Liver (tissue), 3 donors: ENCODE measurements at regions not wholly inside any gene's neighbourhood (a gene's known extent, or its start where the extent isn't known, plus 50 kb on each side); places are given as distances from the start of the nearest gene placed in this dataset.

ENCODE experiments used
- ATF3 ChIP-seq: IDR thresholded peaks from 2 replicates; pipeline ENCODE4 v1.6.1; 2016; ENCODE audit warnings: antibody characterized with exemption
- CTCF ChIP-seq: fragments of 150-350 bp; IDR thresholded peaks from 2 replicates; pipeline ENCODE4 v1.5.1; 2017; ENCODE audit warnings: improper control_type of control experiment, low read depth, low read length; ENCODE audit not compliant: missing input control
- EGR1 ChIP-seq, 2 donors: IDR thresholded peaks; 2 replicates each; pipeline ENCODE4 v1.6.1; 2016 to 2018; ENCODE audit warnings: antibody characterized with exemption in 2 of 2, low read depth in 2 of 2
- FOXA1 ChIP-seq: IDR thresholded peaks from 2 replicates; pipeline ENCODE4 v1.6.1; 2016; ENCODE audit warnings: antibody characterized with exemption
- RAD21 ChIP-seq, 2 donors: IDR thresholded peaks; 2 replicates each; pipeline ENCODE4 v1.6.1; 2016; ENCODE audit warnings: antibody characterized with exemption in 2 of 2, mild to moderate bottlenecking in 2 of 2
- SP1 ChIP-seq: IDR thresholded peaks from 2 replicates; pipeline ENCODE4 v1.6.1; 2018; ENCODE audit warnings: antibody characterized with exemption, mild to moderate bottlenecking
- TAF1 ChIP-seq: conservative IDR thresholded peaks from 2 replicates; pipeline ENCODE4 v1.6.1; 2016; ENCODE audit warnings: antibody characterized with exemption, mild to moderate bottlenecking
- YY1 ChIP-seq: IDR thresholded peaks from 2 replicates; pipeline ENCODE4 v1.6.1; 2016; ENCODE audit warnings: antibody characterized with exemption, mild to moderate bottlenecking
- ZBTB33 ChIP-seq: IDR thresholded peaks from 2 replicates; pipeline ENCODE4 v1.6.1; 2016; ENCODE audit warnings: antibody characterized with exemption
- TF ChIP-seq, protein P1 (sequence below): IDR thresholded peaks from 2 replicates; pipeline ENCODE4 v1.6.1; 2016; ENCODE audit warnings: antibody characterized with exemption, mild to moderate bottlenecking
- TF ChIP-seq, protein P2 (sequence below): IDR thresholded peaks from 2 replicates; pipeline ENCODE4 v1.6.1; 2016; ENCODE audit warnings: antibody characterized with exemption
- donor health status: healthy.
- donor health status: healthy.

DNA sequence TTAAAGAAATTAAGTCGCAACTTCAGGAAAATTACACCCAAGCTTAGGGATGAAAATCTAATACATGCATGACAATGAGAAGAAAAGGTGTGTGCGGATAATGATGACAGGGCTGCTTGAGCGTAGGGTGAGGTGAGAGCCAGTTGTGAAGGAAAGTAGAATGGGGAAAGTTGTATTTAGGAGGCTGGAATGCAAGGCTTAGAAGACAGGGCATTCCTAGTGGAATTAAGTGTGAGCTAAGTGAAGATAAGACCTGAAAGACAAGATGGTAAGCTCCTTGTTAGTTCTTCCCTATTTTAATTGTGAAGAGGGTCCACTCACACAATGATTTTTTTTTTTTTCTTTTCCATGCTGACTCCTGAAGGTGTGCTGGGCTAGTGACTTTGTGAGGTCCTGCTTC is 519.5 kb upstream of the SALL1 start:
- no peak for TF ChIP-seq CTCF
- TF ChIP-seq SP1, result no peak
- TF ChIP-seq FOXA1, result no peak
- no peak for TF ChIP-seq RAD21 (IDR thresholded peaks at IDR 0.05)
- TF ChIP-seq, protein P1, sequence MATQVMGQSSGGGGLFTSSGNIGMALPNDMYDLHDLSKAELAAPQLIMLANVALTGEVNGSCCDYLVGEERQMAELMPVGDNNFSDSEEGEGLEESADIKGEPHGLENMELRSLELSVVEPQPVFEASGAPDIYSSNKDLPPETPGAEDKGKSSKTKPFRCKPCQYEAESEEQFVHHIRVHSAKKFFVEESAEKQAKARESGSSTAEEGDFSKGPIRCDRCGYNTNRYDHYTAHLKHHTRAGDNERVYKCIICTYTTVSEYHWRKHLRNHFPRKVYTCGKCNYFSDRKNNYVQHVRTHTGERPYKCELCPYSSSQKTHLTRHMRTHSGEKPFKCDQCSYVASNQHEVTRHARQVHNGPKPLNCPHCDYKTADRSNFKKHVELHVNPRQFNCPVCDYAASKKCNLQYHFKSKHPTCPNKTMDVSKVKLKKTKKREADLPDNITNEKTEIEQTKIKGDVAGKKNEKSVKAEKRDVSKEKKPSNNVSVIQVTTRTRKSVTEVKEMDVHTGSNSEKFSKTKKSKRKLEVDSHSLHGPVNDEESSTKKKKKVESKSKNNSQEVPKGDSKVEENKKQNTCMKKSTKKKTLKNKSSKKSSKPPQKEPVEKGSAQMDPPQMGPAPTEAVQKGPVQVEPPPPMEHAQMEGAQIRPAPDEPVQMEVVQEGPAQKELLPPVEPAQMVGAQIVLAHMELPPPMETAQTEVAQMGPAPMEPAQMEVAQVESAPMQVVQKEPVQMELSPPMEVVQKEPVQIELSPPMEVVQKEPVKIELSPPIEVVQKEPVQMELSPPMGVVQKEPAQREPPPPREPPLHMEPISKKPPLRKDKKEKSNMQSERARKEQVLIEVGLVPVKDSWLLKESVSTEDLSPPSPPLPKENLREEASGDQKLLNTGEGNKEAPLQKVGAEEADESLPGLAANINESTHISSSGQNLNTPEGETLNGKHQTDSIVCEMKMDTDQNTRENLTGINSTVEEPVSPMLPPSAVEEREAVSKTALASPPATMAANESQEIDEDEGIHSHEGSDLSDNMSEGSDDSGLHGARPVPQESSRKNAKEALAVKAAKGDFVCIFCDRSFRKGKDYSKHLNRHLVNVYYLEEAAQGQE, result no peak
- TF ChIP-seq TAF1, result no peak
- no peak for TF ChIP-seq EGR1 (IDR thresholded peaks at IDR 0.05; ENCODE audit: low read depth in 2 of 2)
- TF ChIP-seq ATF3, result no peak
- TF ChIP-seq, protein P2, sequence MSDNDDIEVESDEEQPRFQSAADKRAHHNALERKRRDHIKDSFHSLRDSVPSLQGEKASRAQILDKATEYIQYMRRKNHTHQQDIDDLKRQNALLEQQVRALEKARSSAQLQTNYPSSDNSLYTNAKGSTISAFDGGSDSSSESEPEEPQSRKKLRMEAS, result no peak
- no peak for TF ChIP-seq ZBTB33
- no peak for TF ChIP-seq YY1
